Right atrium auricular region (tissue), 2 donors: ENCODE measurements at regions not wholly inside any gene's neighbourhood (a gene's known extent, or its start where the extent isn't known, plus 50 kb on each side); places are given as distances from the start of the nearest gene placed in this dataset.

Source experiments
- DNase-seq: peaks from one replicate; pipeline ENCODE4 v3.0.0-alpha.2; 2019; ENCODE audit warnings: low spot score
- H3K27ac ChIP-seq, 2 donors: fragments of 200-600 bp; sonication (generic); 1 replicate in 1 of 2; 2 replicates in 1 of 2; pipeline ENCODE4 v1.5.1; 2016 to 2019
- H3K27me3 ChIP-seq, 2 donors: fragments of 200-600 bp; sonication (generic); one replicate each; pipeline versions ENCODE4 v1.5.1 to v1.6.0; 2017 to 2019
- H3K36me3 ChIP-seq: fragments of 200-600 bp; sonication (generic); one replicate; pipeline ENCODE4 v1.5.1; 2016
- H3K4me1 ChIP-seq, 2 donors: fragments of 200-600 bp; sonication (generic); one replicate each; pipeline versions ENCODE4 v1.5.1 to v1.6.0; 2017 to 2019
- H3K4me3 ChIP-seq, 2 donors: fragments of 200-600 bp; sonication (generic); 1 replicate in 1 of 2; 2 replicates in 1 of 2; pipeline ENCODE4 v1.5.1; 2017 to 2019; ENCODE audit warnings: mild to moderate bottlenecking in 1 of 2, moderate library complexity in 1 of 2
- H3K9me3 ChIP-seq, 2 donors: fragments of 200-600 bp; sonication (generic); one replicate each; pipeline ENCODE4 v1.5.1; 2019
- CTCF ChIP-seq, 2 donors: fragments of 200-600 bp; sonication (generic); IDR thresholded peaks; one replicate each; pipeline ENCODE4 v1.5.1; 2019; ENCODE audit warnings: antibody characterized with exemption in 2 of 2

GRCh38 chrX:138128027-138128671 lies 562.2 kb downstream of the ZIC3 start:
- Histone ChIP-seq H3K9me3 (no peaks in the 10 kb centered on the region), H3K4me3 (no peak overlapping the region), H3K27me3 (no peaks in the 10 kb centered on the region), H3K36me3 (no peaks in the 10 kb centered on the region), H3K27ac (no peak overlapping the region), H3K4me1 (no peaks in the 10 kb centered on the region)
- TF ChIP-seq CTCF (IDR thresholded peaks at IDR 0.05), result peak; percentile 38 to 73
- DNase-seq, result no peak

GRCh38 chrX:138150709-138151108 lies 560.8 kb downstream of the FGF13 start:
- Histone ChIP-seq H3K4me3 (no peak overlapping the region), H3K27ac (no peak overlapping the region), H3K27me3 (no peaks in the 10 kb centered on the region), H3K9me3 (no peaks in the 10 kb centered on the region), H3K4me1 (no peaks in the 10 kb centered on the region), H3K36me3 (no peaks in the 10 kb centered on the region)
- no peak for TF ChIP-seq CTCF (IDR thresholded peaks at IDR 0.05)
- DNase-seq, result no peak

GRCh38 chrX:138157850-138158249 lies 553.7 kb downstream of the FGF13 start:
- H3K4me3 ChIP-seq, result no peak overlapping the region
- no peak for DNase-seq
- no peaks in the 10 kb centered on the region for H3K9me3 ChIP-seq
- H3K36me3 ChIP-seq, result no peaks in the 10 kb centered on the region
- H3K4me1 ChIP-seq, result no peaks in the 10 kb centered on the region
- no peak for TF ChIP-seq CTCF (IDR thresholded peaks at IDR 0.05)
- H3K27ac ChIP-seq, result no peak overlapping the region
- H3K27me3 ChIP-seq, result no peaks in the 10 kb centered on the region

- Histone ChIP-seq H3K4me3 (no peak overlapping the region), H3K27me3 (no peaks in the 10 kb centered on the region), H3K27ac (no peak overlapping the region), H3K4me1 (no peaks in the 10 kb centered on the region), H3K36me3 (no peaks in the 10 kb centered on the region), H3K9me3 (no peaks in the 10 kb centered on the region)
- peak in 1 of 2 donors; percentile 56 for TF ChIP-seq CTCF (IDR thresholded peaks at IDR 0.05)
- no peak for DNase-seq
Observed at GRCh38 chrX:138191998-138192397, 519.5 kb downstream of the FGF13 start.

- H3K4me1 ChIP-seq, result no peaks in the 10 kb centered on the region
Observed at GRCh38 chrX:138229718-138230117, 481.8 kb downstream of the FGF13 start.

More at GRCh38 chrX:138229718-138230117, 481.8 kb downstream of the FGF13 start:
- TF ChIP-seq CTCF (IDR thresholded peaks at IDR 0.05), result no peak
- no peaks in the 10 kb centered on the region for H3K36me3 ChIP-seq
- no peaks in the 10 kb centered on the region for H3K27me3 ChIP-seq
- no peak overlapping the region for H3K4me3 ChIP-seq
- no peak overlapping the region for H3K27ac ChIP-seq
- no peaks in the 10 kb centered on the region for H3K9me3 ChIP-seq
- DNase-seq, result no peak
